ENCODE measurements at regions not wholly inside any gene's neighbourhood (a gene's known extent, or its start where the extent isn't known, plus 50 kb on each side); places are given as distances from the start of the nearest gene placed in this dataset.
"Not testable (repeated sequence)": the region's sequence is repeated elsewhere in the genome, so short reads cannot be mapped to it uniquely, and the experiment has no call there.

DNA sequence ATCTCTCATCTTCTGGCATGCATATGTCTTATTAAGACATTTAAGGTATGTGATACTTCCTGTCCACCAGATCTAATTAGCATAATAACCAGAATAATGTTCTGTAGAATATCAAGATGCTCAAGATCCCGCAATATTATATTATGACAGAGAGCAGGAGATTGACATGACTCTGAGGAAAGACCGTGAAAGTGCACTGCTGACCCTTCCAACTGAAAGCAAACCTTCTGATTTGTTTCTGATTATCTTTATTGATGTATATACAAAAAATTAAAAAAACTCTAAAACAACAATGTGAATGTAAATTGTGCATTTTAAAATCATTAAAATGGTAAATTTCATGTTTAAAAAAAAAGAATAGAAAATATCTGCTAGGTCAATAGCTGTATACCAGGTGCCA, 184.4 kb upstream of the TMEM45B start:
- no peak for DNase-seq
- Mint-ChIP-seq H3K4me3 (no peak overlapping the region), H3K9me3 (no peaks in the 10 kb centered on the region), H3K27me3 (peaks cover 3% of the 10 kb centered on the region), H3K4me1 (no peaks in the 10 kb centered on the region), H3K27ac (no peak overlapping the region), H3K36me3 (ENCODE audit: low read depth) (no peaks in the 10 kb centered on the region)
- POLR2A ChIA-PET, result no interaction called here
- CTCF ChIA-PET, result no interaction called here

DNA sequence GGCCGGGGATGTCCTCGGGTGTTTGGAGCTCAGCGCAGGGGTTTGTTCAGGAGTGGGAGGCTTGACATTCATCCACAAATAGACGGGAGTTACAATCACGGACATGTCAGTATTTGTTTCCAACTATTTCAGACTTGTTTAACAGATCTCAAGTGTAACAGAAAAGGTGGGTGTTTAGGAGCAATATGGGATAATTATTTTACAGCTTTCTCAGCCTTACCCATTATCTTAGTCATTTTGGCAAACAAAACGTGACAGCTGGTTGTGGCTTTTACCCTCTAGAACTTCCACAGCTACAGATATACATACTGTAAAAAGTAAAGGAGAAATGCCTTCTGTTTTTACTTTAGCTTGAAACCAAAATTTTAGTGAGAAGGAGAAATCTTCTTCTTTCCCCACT, 178.7 kb upstream of the TMEM45B start:
- POLR2A ChIA-PET, result no interaction called here
- Mint-ChIP-seq H3K36me3 (ENCODE audit: low read depth) (no peaks in the 10 kb centered on the region), H3K27ac (no peak overlapping the region), H3K27me3 (no peaks in the 10 kb centered on the region), H3K4me1 (peaks cover 39% of the 10 kb centered on the region), H3K4me3 (no peak overlapping the region), H3K9me3 (no peaks in the 10 kb centered on the region)
- DNase-seq, result no peak
- CTCF ChIA-PET, result no interaction called here

DNA sequence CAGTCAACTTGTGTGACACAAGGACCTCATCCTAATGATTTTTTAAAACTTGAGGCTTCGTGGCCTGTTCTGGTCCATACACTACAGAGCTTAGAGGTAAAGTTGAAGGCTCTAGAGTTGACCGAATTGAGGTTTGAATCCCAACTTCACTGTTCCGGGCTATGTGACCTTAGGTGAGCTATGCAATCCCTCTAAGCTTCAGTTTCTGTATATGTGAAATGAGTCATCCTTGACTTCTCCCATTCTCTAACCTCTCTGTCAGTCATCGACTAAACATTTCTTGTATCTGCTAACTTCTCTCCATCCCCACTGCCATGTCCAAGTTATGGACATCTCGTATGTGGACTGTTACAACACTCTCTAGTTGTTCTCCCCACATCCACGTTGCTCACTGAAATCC, 178.2 kb upstream of the TMEM45B start:
- no peak overlapping the region for H3K4me3 Mint-ChIP-seq
- H3K36me3 Mint-ChIP-seq (ENCODE audit: low read depth), result no peaks in the 10 kb centered on the region
- DNase-seq, result no peak
- no peaks in the 10 kb centered on the region for H3K27me3 Mint-ChIP-seq
- H3K9me3 Mint-ChIP-seq, result no peaks in the 10 kb centered on the region
- POLR2A ChIA-PET, result no interaction called here
- H3K4me1 Mint-ChIP-seq, result peaks cover 44% of the 10 kb centered on the region
- CTCF ChIA-PET, result no interaction called here
- peak overlapping the region; percentile 59 for H3K27ac Mint-ChIP-seq

DNA sequence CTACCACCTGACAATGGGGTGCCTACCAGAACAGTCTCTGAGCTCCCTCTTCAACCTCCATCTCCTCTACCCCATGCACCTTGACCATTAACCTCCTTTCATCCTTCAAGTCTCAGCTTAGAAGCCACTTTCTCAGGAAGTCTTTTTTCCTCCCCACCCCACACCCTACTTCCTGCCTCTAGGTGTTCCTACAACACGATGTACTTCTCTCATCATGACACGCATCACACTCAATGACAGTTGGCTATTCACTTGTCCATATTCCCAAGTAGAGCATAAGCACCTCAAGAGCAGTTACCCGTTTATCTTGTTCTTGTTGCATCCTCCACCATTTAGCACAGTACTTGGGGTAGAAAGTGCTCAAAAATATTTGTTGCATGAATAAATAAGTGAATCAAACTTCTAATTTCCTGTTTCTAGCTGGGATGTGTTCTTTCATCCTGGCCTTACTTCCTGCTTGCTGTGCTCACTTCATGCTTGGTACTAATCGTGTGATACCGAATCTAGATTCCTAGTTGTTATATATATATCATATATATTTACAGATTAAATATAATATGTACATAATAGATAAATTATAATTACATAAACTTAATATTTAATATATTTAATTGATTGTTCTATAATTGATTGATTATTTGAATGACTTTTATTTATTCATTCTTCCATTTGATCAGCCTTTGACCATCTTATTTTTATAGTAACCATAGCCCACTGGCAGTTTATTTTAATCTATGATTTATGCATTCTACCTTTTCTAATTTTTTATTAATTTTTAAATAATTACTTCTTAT, 177.5 kb upstream of the TMEM45B start:
- Mint-ChIP-seq H3K9me3 (no peaks in the 10 kb centered on the region), H3K27ac (peak overlapping the region; percentile 59), H3K4me3 (no peak overlapping the region), H3K36me3 (ENCODE audit: low read depth) (no peaks in the 10 kb centered on the region), H3K27me3 (no peaks in the 10 kb centered on the region), H3K4me1 (peaks cover 49% of the 10 kb centered on the region)
- ChIA-PET POLR2A (no interaction called here), CTCF (no interaction called here)
- DNase-seq, result no peak

DNA sequence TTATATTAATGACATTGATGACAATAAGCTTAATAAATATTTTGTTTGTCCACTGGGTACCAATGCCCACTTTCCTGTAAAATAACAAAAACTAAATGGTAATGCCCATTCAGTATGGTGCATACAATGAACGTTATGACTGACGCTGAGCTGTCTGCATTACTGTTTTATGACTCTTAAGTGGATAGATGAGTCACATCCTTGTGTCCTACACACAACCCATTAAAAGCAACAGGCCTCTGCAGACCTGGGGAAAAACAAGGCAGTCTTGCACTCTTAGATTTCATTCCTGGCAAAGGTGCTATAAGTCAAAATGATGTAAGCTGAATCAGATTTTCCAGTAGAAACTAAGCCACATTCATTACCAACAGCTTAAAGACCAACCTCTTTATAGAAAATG, 176.3 kb upstream of the TMEM45B start:
- POLR2A ChIA-PET, result no interaction called here
- Mint-ChIP-seq H3K4me1 (peaks cover 57% of the 10 kb centered on the region), H3K4me3 (no peak overlapping the region)

DNA sequence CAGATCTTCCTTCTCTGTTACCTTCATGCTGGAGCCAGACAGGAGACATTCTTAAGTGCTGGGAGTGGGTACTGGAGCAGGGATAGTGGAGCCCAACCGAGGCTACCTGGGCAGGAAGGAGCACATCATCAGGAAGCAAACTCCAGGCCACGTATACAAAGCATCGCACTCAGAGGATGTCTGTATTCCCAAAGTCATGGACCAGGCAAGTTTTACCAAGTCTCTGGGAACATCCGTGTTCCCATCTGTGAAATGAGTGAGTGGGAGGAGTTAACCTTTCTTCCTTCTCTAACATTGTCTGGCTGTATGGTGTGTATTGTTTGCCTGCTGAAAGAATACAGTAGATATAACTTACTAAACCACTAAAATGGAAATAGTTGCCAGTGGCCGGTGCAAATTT, 175.0 kb upstream of the TMEM45B start:
- POLR2A ChIA-PET, result no interaction called here

More for the DNA sequence above, 176.3 kb upstream of the TMEM45B start:
- H3K9me3 Mint-ChIP-seq, result no peaks in the 10 kb centered on the region
- CTCF ChIA-PET, result no interaction called here
- peak overlapping the region; percentile 33 for H3K27ac Mint-ChIP-seq
- H3K27me3 Mint-ChIP-seq, result no peaks in the 10 kb centered on the region
- no peaks in the 10 kb centered on the region for H3K36me3 Mint-ChIP-seq (ENCODE audit: low read depth)
- peak; percentile 21 for DNase-seq

DNA sequence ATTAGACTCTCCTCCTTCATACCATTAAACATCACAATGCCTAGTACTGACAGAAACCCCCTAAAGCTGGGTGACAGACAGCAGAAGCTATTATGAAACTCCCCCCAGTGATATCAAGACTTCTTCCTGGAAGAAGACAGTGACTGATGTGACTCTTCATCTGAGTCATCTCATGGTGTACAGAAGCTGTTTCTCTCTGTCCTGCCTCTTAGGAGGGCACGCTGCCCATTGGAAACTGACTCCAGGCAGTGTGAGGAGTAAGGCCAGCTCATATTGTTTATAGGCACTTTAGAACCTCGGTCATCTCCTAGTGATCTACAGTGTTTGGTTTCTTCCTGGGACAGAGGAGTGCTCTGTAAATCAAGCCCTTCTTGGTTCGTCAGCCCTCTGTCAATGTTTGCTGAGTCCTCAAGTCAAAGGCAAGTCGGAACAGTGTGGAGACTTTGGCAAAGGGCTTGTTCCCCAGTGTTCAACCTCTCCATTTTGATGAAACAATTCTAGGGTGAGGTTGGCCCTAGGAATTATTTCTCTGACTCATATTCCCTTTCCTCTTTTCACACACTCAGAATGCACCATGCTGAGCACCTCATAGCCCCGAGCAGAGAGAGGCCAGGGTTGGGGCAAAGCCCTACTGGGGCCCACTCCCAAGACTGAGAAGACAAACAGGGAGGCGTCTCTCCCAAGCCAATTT, 172.5 kb upstream of the TMEM45B start:
- H3K4me1 Mint-ChIP-seq, result peaks cover 62% of the 10 kb centered on the region
- POLR2A ChIA-PET, result no interaction called here
- CTCF ChIA-PET, result no interaction called here
- no peak overlapping the region for H3K4me3 Mint-ChIP-seq
- peak overlapping the region; percentile 17 for H3K27ac Mint-ChIP-seq
- H3K27me3 Mint-ChIP-seq, result no peaks in the 10 kb centered on the region
- no peak for DNase-seq
- no peaks in the 10 kb centered on the region for H3K36me3 Mint-ChIP-seq (ENCODE audit: low read depth)
- H3K9me3 Mint-ChIP-seq, result no peaks in the 10 kb centered on the region

More for the DNA sequence above, 175.0 kb upstream of the TMEM45B start:
- H3K4me3 Mint-ChIP-seq, result no peak overlapping the region
- H3K9me3 Mint-ChIP-seq, result no peaks in the 10 kb centered on the region
- H3K36me3 Mint-ChIP-seq (ENCODE audit: low read depth), result no peaks in the 10 kb centered on the region
- no peak overlapping the region for H3K27ac Mint-ChIP-seq
- no peak for DNase-seq
- CTCF ChIA-PET, result no interaction called here
- no peaks in the 10 kb centered on the region for H3K27me3 Mint-ChIP-seq
- peaks cover 66% of the 10 kb centered on the region for H3K4me1 Mint-ChIP-seq

DNA sequence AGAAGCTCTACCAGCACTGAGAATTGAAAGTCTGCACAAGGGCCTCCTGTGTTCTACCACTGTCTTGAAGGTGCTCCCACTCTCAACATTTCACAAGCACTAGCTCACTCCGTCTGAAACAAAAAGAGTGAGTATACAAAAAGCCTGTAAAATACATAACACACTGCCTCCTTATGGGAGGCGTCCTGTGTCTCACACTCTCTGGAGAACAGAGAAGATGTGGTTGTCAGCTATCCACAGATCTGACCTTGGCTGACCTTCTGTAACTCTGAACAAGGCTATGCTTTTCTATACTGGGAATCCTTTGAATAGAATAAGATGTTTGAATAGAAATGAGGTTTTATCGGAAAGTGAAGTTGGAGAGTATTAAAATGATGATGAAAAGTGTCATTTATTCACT, 171.3 kb upstream of the TMEM45B start:
- no peak overlapping the region for H3K4me3 Mint-ChIP-seq
- H3K36me3 Mint-ChIP-seq (ENCODE audit: low read depth), result no peaks in the 10 kb centered on the region
- ChIA-PET POLR2A (no interaction called here), CTCF (no interaction called here)
- DNase-seq, result no peak
- H3K4me1 Mint-ChIP-seq, result peaks cover 54% of the 10 kb centered on the region
- no peaks in the 10 kb centered on the region for H3K27me3 Mint-ChIP-seq
- H3K27ac Mint-ChIP-seq, result no peak overlapping the region
- H3K9me3 Mint-ChIP-seq, result no peaks in the 10 kb centered on the region

DNA sequence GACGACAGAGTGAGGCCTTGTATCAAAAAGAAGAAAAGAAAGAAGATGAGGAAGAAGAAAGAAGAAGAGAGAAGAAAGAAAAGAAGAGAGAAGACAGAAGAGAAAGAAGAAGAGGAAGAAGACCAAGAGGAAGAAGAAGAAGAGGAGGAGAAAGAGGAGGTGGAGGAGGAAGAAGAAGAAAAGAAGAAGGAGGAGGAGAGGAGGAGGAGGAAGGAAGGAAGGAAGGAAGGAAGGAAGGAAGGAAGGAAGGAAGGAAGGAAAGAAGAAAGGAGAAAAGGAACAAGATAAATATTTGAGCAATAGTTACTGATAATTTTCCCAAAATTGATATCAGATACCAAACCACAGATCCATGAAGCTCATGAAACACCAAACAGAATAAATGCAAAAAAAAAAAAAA, 169.7 kb upstream of the TMEM45B start:
- H3K4me3 Mint-ChIP-seq, result no peak overlapping the region
- H3K9me3 Mint-ChIP-seq, result peaks cover 2% of the 10 kb centered on the region
- CTCF ChIA-PET, result no interaction called here
- peaks cover 43% of the 10 kb centered on the region for H3K4me1 Mint-ChIP-seq
- H3K27me3 Mint-ChIP-seq, result no peaks in the 10 kb centered on the region
- no peak overlapping the region for H3K27ac Mint-ChIP-seq
- no peaks in the 10 kb centered on the region for H3K36me3 Mint-ChIP-seq (ENCODE audit: low read depth)
- no peak for DNase-seq
- POLR2A ChIA-PET, result no interaction called here

DNA sequence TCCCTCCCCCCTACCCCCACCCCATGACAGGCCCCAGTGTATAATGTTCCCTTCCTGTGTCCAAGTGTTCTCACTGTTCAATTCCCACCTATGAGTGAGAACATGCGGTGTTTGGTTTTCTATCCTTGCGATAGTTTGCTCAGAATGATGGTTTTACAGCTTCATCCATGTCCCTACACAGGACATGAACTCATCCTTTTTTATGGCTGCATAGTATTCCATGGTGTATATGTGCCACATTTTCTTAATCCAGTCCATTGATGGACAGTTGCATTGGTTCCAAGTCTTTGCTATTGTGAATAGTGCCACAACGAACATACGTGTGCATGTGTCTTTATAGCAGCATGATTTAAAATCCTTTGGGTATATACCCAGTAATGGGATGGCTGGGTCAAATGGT, 165.6 kb upstream of the TMEM45B start:
- H3K27ac Mint-ChIP-seq; H3K9me3 Mint-ChIP-seq; CTCF ChIA-PET; DNase-seq; H3K36me3 Mint-ChIP-seq (ENCODE audit: low read depth); H3K27me3 Mint-ChIP-seq; H3K4me3 Mint-ChIP-seq; POLR2A ChIA-PET: not testable (repeated sequence)
- peaks cover 12% of the 10 kb centered on the region for H3K4me1 Mint-ChIP-seq

DNA sequence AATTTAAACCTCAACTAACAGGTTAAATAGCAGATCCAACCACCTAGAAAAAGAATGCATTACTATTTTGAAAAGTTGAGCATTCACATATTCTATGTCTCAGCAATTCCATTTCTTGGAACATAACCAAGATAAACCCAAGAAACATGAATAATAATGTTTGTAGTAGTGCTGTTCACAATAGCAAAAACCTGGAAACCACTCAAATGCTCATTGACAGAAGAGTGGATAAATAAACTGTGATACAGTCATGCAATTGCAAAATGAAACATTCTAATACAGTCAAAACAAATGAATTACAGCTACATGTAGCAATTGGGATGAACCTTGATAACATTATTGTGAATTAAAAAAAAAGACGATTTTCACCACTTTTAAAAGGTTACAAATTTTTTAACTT, 162.8 kb upstream of the TMEM45B start:
- Mint-ChIP-seq H3K27ac (no peak overlapping the region), H3K9me3 (peaks cover 19% of the 10 kb centered on the region), H3K27me3 (no peaks in the 10 kb centered on the region), H3K4me1 (peaks cover 2% of the 10 kb centered on the region), H3K36me3 (ENCODE audit: low read depth) (peaks cover 3% of the 10 kb centered on the region), H3K4me3 (no peak overlapping the region)
- DNase-seq, result no peak
- ChIA-PET POLR2A (no interaction called here), CTCF (no interaction called here)

DNA sequence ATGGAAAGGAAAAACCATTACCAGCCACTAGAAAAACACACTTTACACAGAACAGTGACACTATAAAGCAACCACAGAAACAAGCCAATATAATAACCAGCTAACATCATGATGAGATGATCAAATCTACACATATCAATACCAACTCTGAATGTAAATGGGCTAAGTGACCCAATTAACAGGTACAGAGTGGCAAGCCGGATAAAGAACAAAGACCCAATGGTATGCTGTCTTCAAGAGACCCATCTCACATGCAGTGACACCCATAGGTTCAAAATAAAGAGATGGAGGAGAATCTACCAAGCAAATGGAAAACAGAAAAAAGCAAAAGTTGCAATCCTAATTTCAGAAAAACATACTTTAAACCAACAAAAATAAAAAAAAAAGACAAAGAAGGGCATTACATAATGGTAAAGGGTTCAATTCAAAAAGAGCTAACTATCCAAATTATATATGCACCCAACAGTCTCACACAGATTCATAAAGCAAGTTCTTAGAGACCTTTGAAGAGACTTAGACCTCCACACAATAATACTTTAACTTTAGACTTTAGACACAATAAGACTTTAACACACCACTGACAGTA, 160.3 kb upstream of the TMEM45B start:
- no peak for DNase-seq
- Mint-ChIP-seq H3K4me3 (no peak overlapping the region), H3K36me3 (ENCODE audit: low read depth) (peaks cover 3% of the 10 kb centered on the region), H3K9me3 (peaks cover 20% of the 10 kb centered on the region), H3K4me1 (no peaks in the 10 kb centered on the region), H3K27ac (no peak overlapping the region), H3K27me3 (no peaks in the 10 kb centered on the region)
- CTCF ChIA-PET, result no interaction called here
- POLR2A ChIA-PET, result no interaction called here

DNA sequence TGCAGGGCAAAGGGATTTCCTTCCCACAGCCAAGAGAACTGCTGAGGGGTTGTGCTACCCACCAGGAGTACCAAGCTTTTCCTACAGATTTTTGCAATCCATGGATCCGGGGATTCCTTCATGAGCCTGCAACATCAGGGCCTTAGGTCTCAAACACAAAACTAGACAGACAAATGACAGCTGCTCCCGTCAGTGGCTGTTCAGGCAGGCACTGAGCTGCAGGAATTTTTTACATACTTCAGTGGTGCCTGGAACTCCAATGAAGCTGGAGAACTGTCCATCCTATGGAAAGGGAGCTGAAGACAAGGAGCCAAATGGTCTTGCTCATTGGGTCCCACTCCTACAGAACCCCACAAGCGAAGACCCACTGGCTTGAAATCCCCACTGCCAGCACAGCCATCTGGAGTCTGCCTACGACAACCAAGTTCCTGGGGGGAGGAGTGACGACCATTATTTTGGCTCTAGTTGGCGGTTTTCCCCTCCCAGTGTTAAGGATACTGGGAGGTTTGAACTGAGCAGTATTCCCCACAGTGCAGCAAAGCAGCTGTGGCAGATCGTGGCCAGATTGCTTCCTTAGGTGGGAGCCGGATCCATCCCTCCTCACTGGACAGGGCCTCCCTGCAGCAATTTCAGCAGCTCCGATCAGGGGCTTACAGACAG, 157.7 kb upstream of the TMEM45B start:
- Mint-ChIP-seq H3K27me3 (no peaks in the 10 kb centered on the region), H3K4me1 (no peaks in the 10 kb centered on the region), H3K9me3 (peaks cover 22% of the 10 kb centered on the region), H3K27ac (no peak overlapping the region), H3K36me3 (ENCODE audit: low read depth) (peaks cover 3% of the 10 kb centered on the region), H3K4me3 (no peak overlapping the region)
- no peak for DNase-seq
- CTCF ChIA-PET, result no interaction called here
- POLR2A ChIA-PET, result no interaction called here

DNA sequence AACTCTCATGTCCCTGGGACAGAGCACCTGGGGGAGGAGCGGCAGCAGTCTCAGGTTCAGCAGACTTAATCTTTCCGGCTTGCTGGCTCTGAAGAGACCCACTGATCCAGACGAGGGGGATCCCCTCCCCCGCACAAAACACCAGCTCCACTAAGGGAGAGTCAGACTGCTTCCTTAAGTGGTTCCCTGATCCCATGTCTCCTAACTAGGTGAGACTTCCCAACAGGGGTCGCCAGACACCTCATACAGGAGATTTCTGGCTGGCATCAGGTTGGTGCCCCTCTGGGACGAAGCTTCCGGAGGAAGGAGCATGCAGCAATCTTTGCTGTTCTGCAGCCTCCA, 157.2 kb upstream of the TMEM45B start:
- Mint-ChIP-seq H3K4me1 (no peaks in the 10 kb centered on the region), H3K27me3 (no peaks in the 10 kb centered on the region), H3K27ac (no peak overlapping the region), H3K36me3 (ENCODE audit: low read depth) (peaks cover 3% of the 10 kb centered on the region), H3K4me3 (no peak overlapping the region), H3K9me3 (peaks cover 22% of the 10 kb centered on the region)
- ChIA-PET POLR2A (no interaction called here), CTCF (no interaction called here)
- DNase-seq, result no peak
